ENCODE measurements at regions not wholly inside any gene's neighbourhood (a gene's known extent, or its start where the extent isn't known, plus 50 kb on each side); places are given as distances from the start of the nearest gene placed in this dataset.

DNA sequence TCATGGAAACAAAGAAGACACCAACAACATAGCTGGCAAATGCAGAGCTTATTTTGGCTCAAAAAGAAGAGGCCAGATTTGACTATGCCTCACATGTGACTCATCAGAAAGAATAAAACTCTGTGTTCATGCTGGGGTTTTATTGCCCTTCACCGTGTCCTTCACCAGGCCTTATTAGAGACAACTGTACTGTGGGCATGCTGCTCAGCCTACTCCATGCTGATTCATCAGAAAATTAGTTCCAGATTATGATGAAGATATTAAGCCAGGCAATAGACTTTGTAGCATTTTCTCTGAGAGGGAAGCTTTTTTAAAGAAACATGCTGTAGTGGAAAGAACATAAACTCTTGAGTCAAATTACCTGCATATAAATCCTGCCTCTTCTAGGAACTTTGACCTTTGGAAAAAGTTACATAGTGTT lies 89.8 kb downstream of the CYB561 start (continued):
- TF ChIP-seq, protein P1, sequence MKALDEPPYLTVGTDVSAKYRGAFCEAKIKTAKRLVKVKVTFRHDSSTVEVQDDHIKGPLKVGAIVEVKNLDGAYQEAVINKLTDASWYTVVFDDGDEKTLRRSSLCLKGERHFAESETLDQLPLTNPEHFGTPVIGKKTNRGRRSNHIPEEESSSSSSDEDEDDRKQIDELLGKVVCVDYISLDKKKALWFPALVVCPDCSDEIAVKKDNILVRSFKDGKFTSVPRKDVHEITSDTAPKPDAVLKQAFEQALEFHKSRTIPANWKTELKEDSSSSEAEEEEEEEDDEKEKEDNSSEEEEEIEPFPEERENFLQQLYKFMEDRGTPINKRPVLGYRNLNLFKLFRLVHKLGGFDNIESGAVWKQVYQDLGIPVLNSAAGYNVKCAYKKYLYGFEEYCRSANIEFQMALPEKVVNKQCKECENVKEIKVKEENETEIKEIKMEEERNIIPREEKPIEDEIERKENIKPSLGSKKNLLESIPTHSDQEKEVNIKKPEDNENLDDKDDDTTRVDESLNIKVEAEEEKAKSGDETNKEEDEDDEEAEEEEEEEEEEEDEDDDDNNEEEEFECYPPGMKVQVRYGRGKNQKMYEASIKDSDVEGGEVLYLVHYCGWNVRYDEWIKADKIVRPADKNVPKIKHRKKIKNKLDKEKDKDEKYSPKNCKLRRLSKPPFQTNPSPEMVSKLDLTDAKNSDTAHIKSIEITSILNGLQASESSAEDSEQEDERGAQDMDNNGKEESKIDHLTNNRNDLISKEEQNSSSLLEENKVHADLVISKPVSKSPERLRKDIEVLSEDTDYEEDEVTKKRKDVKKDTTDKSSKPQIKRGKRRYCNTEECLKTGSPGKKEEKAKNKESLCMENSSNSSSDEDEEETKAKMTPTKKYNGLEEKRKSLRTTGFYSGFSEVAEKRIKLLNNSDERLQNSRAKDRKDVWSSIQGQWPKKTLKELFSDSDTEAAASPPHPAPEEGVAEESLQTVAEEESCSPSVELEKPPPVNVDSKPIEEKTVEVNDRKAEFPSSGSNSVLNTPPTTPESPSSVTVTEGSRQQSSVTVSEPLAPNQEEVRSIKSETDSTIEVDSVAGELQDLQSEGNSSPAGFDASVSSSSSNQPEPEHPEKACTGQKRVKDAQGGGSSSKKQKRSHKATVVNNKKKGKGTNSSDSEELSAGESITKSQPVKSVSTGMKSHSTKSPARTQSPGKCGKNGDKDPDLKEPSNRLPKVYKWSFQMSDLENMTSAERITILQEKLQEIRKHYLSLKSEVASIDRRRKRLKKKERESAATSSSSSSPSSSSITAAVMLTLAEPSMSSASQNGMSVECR (CRISPR knock-in tag; IDR thresholded peaks at IDR 0.05), result no peak
- peak; percentile 46 for TF ChIP-seq ZNF316 (IDR thresholded peaks at IDR 0.05)
- TF ChIP-seq, protein P2, sequence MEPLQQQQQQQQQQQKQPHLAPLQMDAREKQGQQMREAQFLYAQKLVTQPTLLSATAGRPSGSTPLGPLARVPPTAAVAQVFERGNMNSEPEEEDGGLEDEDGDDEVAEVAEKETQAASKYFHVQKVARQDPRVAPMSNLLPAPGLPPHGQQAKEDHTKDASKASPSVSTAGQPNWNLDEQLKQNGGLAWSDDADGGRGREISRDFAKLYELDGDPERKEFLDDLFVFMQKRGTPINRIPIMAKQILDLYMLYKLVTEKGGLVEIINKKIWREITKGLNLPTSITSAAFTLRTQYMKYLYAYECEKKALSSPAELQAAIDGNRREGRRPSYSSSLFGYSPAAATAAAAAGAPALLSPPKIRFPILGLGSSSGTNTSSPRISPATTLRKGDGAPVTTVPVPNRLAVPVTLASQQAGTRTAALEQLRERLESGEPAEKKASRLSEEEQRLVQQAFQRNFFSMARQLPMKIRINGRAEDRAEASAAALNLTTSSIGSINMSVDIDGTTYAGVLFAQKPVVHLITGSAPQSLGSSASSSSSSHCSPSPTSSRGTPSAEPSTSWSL (CRISPR knock-in tag; IDR thresholded peaks at IDR 0.05; ENCODE audit: borderline replicate concordance), result no peak
- no peak for TF ChIP-seq STAG1 (CRISPR knock-in tag; IDR thresholded peaks at IDR 0.05; ENCODE audit: borderline replicate concordance)
